Renal pelvis (tissue), 1 donor: ENCODE measurements at regions not wholly inside any gene's neighbourhood (a gene's known extent, or its start where the extent isn't known, plus 50 kb on each side); places are given as distances from the start of the nearest gene placed in this dataset.
A peak's percentile ranks its signal among the peaks of the same experiment; 100 is the strongest.
"Not testable (repeated sequence)": the region's sequence is repeated elsewhere in the genome, so short reads cannot be mapped to it uniquely, and the experiment has no call there.

ENCODE experiments used
- DNase-seq: peaks from one replicate; pipeline ENCODE4 v3.0.0-alpha.2; 2013

DNA sequence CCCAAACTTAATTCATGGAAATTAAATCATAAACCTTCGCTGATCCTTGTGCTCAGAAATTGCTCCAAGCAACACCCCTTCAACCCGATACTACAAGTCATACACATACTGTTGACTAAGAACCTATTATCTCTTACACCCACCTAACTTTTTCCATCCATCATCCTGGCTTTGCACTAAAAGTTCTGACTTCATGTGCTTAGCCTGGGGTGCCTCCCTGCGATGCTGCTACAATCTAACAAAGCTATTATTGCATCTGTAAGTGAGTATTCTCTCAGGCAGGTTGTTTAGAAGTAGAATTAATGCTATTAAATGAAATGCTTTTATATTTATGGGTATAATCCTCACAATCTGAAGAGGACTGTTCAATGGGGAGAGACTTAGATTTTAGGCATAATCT is 619.8 kb downstream of the CCDC85A start:
- no peak for DNase-seq

DNA sequence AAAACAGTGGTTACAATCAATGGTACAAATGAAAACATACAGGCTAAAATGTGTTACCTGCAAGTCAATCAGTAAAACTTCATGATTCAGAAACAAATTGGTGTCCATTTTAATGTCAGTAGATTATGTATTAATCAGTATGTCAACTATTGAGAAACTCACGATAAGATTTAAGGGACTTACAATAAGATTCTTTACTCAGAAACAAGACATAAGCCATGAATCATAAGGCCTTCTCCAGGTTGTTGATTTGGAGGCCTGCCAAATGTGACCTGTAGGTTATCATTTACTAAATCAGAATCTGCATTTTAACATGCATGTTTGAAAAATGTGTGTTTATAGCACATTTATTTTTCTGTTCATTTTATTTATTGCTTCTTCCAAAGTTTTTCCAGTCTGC is 623.1 kb downstream of the CCDC85A start:
- no peak for DNase-seq

DNA sequence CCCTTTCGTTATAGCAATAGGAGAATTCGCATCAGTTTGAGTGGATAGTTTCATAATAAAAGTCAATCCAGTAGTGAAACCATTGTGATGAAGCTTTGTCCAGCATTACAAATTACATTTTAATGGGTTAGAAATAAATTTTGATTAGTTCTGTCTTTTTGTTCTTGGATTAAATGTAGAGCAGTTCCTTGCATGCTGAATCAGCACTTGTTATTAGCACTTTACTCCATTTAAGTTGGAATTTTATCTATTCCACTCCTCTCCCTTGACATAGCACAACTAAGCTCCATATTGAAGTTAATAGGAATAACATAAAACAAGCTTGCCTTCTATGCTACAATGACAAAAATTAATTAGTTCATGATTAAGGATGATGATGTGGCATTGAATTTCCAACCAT is 624.1 kb downstream of the CCDC85A start:
- DNase-seq = no peak

DNA sequence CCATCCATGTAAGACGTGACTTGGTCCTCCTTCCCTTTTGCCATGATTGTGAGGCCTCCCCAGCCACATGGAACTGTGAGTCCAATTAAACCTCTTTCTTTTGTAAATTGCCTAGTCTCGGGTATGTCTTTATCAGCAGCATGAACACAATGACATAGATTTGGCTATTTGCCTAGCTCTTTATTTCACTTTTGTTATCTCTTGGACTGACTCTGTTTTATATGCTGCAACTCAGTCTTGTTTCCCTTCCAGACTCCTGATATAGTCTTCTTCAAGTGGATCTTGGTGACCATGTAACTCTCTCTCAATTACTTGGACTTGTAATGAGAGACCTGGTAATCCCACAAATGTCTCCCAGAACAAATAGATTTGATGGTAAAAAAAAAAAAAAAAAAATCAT is 627.6 kb downstream of the CCDC85A start:
- DNase-seq = no peak

DNA sequence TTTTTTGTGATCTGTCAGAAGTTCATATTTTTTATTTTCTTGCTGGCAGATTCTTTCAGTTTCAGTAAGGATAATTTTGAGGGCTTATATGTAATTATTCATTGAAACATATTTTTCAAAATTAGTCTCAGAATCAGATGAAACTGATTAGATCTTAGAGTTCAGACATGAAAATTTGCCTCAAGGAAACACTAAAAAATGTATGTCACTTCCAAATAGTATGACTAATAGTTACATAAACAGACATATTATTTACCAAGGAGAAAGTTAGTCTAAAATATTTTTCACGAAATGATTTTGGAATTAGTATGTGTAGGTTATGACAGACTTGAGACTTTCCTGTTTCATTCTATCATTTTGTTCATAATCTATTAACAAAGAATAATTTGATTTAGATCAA is 628.6 kb downstream of the CCDC85A start:
- DNase-seq = no peak

DNA sequence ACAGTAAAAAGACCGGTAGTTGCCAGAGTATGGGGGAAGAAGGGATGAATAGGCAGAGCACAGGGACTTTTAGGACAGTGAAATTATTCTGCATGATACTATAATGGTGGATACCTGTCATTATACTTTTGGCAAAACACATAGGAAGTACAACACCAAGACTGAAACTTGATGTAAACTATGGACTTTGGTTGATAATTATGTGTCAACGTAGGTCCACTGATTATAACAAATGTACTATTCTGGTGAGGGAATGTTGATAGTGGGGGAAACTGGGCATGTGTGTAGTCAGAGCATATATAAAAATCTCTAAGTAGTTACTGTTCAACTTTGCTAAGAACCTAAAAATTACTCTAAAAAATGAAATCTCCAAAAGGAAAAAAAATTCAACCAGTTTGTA is 629.7 kb downstream of the CCDC85A start:
- no peak for DNase-seq

DNA sequence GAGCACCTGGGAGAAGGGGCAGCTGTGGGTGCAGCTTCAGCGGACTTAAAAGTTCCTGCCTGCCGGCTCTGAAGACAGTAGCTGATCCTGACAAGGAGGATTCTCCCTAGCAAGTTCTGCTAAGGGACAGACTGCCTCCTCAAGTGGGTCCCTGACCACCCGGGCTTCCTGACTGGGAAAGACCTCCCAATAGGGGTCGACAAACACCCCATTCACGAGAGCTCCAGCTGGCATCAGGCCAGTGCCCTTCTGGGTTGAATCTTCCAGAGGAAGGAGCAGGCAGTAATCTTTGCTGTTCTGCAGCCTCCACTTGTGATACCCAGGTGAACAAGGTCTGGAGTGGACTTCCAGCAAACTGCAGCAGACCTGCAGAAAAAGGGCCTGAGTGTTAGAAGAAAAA is 632.9 kb downstream of the CCDC85A start:
- DNase-seq = no peak

DNA sequence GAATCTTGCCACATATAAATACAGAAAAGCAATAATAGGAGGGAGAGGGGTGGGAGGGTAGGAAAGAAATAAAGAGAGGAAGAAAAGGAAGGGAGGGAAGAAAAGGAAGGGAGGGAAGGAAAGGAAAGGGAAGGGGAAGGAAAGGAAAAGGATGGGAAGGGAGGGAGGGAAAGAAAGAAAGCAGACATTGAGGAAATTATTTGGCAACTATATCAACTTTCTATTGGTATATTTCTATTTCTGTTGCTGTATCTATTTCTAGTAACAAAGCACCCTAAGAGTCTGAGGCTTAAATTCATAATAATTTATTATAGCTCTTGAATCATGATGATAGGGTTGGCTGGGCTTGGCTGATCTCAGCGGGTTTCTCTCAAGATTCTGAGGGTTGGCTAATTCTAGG is 648.0 kb downstream of the CCDC85A start:
- DNase-seq = no peak

DNA sequence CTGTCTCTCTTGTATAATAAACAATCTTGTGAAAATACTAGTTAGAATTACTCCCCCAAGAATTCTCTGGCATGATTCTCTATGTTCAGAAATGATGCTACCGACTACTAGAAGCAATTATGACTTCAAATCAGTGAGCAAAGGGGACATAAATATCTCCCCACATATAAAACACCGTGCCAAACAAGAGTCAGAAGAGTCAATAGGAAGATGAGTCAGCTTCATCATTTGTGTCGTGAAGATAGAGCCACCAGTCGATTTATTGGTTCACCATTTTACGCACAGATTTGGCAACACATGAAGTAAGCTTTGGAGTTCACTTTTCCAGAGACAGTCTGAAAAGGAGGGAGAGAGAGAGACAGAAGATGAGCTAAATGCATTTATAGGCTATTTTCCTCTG is 650.9 kb downstream of the CCDC85A start:
- no peak for DNase-seq

DNA sequence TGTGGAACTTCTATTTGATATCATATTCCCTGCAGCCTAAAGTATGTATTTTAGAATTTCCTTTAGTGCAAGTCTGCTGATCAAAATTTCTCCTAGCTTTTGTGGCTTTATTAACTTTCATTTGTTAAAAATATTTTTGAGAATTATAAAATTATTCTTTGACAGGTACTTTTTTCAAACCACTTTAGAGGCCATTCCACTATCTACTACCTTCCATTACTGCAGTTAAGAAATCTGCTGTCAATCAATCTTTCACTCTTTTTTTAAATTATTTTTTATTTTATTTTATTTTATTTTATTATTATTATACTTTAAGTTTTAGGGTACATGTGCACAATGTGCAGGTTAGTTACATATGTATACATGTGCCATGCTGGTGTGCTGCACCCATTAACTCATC is 656.2 kb downstream of the CCDC85A start:
- not testable (repeated sequence) for DNase-seq

DNA sequence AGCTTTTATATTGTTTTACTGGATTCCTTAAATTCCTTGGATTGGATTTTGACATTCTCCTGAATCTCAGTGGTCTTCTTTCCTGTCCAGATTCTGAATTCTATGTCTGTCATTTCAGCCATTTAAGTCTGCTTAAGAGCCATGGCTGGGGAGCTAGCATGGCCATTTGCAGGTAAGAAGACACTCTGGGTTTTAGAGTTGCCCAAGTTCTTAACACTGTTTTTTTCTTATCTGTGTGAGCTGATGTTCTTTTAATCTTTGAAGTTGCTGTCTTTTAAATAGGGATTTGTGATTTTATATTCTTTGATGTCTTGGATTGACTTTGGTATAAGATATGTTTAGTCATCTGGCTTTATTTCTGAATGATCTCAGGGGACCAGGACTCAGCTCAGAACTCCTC is 677.2 kb downstream of the CCDC85A start:
- DNase-seq = no peak

DNA sequence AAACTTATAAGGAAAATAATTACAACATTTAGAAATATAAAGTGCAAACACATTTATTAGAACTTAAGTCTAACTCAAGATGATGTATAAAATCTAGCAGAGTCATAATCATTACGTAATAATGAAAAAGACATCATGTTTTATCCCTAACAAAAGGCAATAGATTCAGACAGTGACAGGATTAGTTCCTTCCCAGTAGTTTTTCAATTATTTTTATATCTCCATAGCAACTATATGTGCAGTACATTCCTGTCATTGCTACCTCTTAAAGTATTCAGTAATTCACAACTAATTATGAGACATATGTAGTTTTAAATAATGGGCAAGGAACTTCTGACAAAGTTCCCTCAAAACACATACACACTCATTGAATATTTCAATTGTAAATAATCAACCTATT is 687.9 kb downstream of the CCDC85A start:
- DNase-seq = no peak

DNA sequence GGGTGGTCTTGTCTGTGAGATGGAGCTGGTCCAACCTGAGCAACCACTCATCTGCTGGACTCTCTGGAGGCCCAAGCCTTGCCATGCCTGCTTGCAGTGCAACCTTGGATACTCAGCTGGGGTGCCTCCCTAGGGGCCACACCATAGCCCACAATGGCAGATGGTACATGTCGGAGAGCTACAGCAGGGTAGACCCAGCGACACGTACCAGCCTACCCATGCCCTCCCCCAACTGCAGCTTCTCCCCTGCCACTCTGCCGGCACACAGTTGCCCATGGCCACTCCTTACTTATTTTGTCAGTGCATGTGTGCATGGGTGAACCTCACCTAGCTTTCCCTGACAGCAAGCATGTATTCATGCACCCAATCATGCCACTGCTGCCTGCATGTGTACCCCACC is 690.9 kb downstream of the CCDC85A start:
- DNase-seq = no peak

DNA sequence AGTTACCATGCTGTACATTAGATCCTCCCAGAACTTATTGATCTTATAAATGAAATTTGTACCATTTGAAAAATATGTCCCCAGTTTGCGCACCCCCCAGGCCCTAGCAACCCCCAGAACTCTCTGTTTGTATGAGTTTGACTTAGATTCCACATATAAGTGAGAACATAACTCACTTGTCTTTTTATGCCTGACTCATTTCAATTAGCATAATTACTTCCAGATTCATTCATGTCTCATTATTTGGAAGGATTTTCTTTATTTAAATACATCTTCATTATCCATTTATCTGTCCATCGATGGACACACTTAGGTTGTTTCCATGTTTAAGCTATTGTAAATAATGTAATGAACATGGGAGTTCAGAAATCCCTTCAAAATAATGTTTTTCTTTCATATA is 705.9 kb downstream of the CCDC85A start:
- no peak for DNase-seq

DNA sequence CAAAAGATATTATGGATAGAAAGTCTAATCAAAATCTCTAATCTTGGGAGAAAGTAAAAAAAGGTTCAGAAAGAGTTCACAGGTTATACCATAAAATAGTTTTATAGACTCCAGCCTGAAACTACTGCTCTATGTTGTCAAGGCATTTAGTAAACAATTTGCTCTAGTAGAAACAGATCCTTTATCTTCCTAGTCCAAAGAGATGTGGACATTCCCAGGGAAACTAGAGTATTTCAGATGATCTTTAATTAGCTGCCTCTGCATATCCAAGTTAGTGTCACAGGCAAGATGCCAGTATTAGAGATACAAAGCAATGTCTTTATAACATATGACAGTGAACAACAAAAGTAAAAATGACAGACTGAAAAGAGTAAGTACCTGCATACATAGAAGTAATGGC is 708.6 kb downstream of the CCDC85A start:
- no peak for DNase-seq

DNA sequence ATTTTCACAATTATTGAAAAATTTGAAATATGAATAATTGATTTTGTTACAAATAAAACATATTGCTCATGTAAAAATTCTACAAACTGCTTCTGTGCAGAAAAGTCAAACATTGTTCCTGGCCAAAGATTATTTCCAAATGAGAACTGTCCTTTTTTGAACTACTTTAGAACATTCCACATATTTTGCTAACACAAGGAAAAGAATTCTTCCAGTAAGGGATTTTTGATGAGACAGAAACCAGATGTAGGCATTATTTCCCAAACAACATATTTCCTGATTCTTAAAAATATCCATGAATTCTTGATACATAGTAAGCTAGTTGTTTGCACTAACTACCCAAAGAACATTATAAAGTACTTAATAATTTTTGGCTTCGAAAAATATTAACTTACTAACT is 715.2 kb downstream of the CCDC85A start:
- DNase-seq = no peak

DNA sequence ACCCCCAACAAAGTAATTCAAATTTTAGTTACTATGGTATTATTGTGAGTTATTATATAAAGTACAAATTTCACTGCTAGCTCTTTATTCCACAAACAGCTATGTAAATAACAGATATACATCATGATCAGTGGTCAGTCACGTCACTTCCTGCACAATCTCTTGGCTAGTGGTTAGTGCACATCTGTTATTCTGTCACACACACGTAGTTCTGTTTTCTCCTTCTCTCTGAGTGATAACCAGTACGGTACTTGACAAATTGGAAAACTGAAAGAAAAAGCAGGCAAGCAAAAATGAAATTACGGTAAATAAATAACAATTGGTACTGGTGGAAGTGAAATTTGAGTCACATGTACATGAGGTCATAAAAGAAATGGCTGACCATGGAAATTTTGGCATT is 728.7 kb downstream of the CCDC85A start:
- DNase-seq = no peak

DNA sequence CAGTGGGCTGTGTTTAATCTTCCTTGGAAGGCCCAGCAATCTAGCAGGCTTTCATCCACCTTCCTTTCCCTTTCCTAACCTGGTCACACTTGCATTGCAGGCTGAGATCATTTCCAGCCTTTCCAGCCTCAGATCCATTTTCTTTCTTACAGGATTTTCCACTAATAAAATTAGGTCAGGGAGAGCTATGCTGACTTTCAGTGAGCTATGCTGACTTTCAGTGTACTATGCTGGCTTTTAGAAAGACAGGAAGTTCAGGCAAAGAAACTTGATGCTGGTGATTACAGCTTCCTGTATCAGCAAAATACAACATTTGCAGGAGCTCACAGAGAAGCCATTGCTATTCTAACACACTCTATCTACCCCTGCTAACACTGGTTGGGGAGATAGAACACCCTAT is 735.0 kb downstream of the CCDC85A start:
- no peak for DNase-seq

DNA sequence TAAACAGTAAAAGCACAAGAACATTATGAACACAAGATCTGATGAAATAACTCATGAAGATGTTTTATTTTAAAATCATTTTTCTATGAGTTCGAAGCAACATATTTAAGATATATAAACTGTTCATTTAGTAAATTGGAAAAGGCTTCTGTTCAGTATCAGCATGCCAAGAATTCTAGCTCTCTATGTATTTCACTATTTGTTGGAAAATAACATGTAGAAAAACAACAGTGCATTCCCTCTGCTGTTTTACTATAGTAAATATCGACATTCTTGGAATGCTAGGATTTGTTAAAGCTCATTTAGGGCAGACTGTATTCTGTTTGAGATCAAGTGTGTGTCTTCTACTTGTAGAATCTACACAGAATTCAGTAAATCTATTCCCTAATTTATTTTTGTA is 750.2 kb downstream of the CCDC85A start:
- DNase-seq = no peak

DNA sequence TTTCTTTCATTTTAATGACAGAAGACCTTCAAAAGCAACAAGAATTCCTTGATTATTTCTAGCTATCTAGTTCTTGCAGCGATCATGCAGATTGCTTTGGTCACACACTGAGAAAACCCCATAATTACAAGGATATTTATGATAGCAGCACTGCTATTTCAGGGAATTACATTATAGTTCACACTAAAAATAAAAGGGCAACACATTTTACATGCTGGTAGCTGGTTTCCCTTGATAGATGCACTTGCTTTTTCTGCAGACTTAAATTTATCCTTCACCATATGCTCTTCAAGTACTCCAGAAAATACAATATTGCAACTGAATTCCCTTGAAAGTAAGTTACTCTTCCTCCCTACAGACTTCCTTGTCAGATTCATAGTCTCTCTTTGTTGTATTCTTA is 751.1 kb downstream of the CCDC85A start:
- no peak for DNase-seq

DNA sequence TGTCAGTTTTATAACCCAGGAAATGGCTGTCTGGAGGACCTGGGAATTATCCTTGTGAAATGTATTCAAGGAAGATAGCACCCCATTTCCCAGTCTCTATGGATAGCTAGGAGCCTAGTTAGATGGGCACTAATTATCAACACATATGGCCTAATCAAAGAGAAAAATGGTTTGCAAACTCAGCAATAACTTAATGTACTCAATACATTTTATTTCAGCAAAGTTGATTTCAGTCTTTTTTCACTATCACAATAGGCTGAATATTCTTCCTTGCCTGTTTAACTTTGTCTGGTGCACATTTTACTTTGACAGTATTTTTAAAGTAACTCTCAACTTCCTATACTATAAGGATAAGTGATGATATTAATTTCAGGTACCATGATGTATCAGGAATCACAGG is 756.3 kb downstream of the CCDC85A start:
- DNase-seq = no peak

DNA sequence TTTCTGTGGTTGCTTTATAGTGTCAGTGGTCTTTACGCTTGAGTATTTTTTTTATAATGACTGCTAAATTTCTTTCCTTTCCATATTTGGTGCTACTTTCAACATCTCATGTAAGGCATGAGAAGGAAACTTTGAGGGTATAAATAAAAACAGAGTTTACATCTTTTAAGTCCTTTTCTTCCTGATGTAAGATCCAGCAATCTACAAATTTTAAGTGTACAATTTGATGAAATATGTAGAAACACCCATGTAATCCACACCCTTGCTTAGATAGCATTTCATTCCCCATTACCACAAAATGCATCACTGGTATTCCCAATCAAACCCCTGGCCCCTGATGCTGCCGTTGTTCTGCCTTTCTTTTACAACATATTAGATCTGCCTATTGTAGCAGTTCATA is 769.1 kb downstream of the CCDC85A start:
- DNase-seq = no peak

DNA sequence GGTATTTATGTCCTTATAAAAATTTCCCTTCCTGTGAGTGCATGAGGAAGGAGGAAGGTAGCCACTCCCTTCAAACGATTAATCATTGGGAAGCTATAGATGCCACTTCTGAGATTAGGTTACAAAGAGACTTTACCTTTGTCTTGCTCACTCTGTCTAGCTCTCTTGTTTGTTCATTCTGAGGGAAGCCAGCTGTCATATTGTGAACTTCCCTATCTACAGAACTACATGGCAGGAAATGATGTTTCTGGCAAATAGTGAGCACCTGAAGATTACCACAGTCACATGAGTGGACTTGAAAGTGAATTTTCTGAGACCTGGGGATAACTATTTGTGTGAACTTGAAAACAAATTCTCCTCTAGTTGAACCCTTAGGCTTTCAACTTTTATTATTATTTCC is 776.8 kb downstream of the CCDC85A start:
- DNase-seq = peak; percentile 16

DNA sequence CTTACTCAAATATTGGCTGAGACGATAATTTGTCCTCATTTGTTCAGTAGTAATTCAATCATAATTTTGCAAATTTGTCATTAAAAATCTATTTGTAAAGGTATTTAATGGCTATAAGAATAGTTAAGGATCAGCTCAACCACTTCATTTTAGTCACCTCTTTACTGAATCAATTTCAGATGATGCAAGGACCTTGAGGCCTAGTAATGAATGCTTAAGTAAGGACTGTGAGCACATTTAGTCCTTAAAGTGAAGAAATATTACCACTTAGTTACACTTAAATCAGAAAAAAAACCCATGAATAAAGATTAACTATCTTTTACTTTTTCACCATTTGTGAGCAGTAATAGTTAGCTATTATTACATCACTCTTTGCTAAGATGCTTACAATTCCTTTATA is 778.9 kb downstream of the CCDC85A start:
- no peak for DNase-seq

DNA sequence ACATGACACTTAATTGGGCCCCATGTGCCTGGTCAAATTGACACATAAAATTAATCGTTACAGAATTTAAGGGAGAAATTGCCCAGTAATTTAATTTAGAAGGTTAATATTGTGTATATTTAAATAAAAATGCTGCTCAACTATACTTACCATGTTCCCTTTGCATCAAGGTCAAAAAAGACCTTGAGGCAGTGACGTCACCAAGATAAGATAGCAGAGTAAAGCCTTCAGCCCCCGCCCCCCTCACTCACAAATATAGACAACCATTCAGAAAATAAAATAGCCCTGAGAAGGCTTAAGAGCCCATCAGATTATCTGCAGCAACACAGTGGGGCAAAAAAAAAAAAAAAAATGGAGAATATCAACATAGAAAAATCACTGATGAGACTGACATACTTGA is 785.7 kb downstream of the CCDC85A start:
- DNase-seq = no peak
